CD4-positive, alpha-beta T cell treated with Interleukin-15 for 4 hours (primary cell): ENCODE measurements at regions not wholly inside any gene's neighbourhood (a gene's known extent, or its start where the extent isn't known, plus 50 kb on each side); places are given as distances from the start of the nearest gene placed in this dataset.

ENCODE experiments used
- DNase-seq: peaks from one replicate; pipeline ENCODE4 v3.0.0-alpha.2; 2020; ENCODE audit warnings: low spot score

DNA sequence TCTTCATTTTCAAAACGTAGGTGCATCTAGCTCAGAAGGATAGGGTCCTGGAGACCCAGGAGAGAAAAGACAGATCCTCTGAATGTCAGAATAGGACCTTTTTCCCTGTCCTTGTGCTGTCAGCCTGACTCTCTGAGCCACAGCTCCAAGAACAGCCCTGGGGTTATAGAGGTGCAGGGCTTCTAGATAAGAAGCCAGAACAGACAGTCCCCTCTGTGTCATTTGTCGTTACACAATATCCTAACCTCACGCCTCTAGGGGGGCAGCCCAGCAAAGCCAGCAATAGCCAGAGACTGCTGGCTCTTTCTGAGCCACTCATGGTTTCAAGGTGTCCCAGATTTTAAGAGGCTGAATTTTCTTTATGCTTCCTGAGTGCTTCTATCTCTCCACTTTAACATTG, 153.2 kb upstream of the THBS1 start:
- no peak for DNase-seq

DNA sequence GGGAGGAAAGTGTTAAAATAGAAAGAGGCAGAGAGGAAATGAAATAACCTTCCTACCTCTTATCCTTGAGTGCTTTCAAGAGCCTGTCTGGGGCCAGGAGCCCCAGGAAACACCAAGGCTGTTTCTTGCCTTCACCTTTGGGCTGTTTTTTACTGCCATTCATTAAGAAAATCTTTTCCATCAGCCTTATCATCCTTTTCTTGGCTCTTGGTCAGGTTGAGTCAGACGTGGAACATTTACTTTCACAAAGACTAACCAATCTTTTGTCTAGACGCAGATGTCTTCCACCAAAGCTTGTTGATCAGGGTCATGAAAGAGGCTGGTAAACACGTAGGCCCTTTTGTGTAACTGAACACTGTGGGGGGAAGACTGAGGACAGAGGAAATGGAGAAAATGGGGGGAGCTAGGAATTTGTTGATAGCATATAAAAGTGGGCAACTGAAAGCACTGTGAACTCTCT, 151.0 kb upstream of the THBS1 start:
- no peak for DNase-seq

DNA sequence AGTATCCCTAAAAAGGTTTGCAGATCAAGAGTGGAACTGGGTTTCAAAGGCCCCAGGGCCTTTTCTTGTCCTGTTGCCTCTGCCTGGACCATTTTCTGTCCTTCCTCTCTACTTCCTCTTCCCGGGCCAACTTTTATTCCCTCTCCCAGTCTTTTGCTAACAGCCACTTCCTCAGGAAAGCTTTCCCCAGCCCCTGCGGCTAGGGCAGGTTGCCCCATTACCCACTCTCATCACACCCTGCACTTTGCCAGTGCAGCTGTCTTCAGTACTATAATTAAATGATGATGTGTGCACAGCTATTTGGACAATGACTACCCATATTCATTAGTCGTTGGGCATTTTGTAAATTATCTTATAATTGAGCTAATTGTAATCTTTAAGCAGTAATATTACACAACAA, 150.5 kb upstream of the THBS1 start:
- DNase-seq: no peak

DNA sequence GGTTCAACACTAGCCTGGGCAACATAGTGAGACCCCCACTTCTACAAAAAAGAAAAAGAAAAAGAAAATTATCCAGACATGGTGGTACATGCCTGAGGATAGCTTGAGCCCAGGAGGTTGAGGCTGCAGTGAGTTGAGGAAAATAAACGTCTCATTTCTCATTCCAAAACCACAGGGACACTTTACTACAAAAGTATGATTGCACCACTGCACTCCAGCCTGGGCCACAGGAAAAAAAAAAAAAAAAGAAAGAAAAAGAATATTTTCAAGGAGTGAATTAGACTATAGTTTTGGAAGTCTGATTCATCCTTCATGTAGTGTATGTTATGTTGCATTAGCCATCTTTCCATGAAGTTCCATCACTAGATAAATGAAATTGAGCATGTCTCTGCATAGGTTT, 149.5 kb upstream of the THBS1 start:
- DNase-seq: no peak

DNA sequence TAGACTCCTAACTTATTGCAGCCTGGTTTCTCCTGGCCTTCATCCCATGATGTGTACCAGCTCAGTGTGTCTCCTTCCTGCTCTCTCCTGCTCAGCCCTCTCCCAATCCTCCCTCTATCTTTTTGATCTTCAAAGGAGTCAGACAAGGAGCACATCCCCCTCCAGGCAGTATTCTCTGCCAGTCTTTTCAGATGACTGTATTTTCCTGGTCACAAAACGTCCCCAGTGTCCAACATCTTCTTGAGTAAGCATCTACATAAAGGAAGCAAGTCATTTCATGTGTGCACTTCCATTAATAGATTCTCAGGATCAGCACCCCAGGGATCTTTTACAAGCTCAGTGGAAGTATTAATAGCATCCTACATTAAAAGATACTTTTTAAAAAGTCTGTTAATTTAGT, 148.9 kb upstream of the THBS1 start:
- DNase-seq: no peak

DNA sequence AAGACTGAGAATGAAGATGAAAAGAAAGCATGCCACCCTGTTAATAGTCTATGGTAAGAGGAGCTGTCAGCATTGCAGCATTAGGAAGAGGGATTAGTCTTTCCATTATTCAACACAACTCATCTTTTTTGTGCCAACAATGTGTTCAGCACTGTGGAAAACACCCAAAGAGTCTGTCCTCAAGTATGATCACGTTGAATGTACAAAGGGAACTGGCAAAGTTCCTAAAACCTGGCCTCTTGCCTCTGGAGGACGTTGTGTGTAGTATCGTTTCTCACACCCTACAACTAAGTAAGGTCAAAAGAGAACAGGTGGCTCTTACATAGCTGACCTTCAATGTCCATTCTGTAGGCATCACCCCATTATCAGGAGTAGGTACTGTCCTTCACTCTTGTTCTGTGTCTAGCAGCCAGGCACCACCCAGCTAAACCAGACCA, 147.9 kb upstream of the THBS1 start:
- no peak for DNase-seq

DNA sequence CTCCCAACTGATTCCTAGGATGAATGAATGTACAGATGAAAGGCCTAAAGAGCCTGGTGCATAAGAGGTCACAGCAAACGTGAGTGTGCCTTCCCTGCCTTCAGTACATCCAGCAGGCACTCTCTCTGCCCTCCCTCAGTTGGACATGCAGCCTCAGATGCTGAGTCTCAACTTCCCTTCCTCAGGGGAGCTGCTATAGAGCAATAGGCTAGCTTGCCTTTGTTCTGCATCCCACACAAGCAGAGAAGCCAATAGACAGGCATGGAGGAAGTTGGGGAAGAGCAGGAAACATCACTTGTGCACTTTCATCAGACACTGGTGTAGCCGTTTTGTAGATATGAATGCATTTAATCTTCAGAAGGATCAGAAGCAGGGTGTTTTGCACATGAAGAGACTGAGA, 147.5 kb upstream of the THBS1 start:
- DNase-seq: no peak

DNA sequence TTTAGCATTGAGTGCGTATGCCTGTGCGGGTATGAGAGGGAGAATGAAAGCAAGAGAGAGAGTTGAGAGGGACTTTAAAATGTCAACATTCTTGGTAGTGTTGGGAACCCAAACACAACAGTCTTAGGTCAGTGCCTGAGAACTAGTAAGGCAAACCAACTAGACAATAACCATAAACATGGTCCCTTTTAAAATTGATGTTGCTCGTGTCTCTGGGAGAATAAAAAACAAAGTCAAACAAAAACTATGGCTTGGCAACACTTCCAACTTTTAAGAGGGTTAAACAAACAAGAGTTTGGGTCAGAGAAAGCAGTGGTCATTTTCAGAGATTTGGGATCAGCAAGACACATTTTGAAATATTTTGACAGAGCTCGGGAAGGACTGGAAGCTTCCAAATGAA, 146.7 kb upstream of the THBS1 start:
- DNase-seq: no peak

DNA sequence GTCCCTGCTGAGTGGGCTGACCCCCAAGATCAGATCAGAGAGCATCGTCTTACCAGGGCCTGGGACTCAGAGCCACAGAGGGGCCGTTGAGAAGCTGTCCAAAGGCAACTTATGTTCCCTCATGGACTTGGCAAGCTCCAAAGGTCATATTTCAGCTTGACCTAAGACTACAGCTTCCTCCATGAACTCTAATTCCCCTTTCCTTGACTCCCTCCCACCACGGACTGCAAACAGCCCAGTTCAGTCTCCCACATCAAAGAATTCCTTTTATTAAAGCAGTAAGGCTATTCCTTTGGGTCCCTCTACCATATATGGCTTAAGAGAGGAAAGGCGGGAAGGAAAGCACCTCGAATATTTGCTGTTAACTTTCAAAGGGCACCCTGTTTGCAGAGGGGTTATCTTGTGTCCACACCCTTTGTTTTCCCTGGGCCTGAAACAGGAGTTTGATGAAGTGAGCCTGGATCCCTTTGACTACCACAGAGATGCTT, 146.1 kb upstream of the THBS1 start:
- no peak for DNase-seq

DNA sequence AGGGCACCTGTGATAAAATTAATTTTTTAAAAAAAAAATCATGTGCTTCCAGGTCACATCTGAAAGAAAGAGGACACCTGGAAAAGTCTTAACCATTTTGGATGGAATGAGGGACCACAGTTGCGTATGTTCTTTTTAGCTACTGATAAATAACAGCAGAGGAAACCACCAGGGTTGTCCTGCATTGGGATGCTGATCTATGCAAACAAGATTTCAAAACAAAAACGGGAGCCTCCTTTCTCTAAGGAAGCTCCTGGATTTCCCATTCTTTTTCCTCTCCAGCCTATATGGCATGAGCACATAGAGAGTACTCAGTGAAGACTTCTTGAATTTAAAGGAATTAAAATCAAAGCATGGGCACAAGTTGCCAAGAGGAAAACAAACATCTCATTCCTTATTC, 145.6 kb upstream of the THBS1 start:
- no peak for DNase-seq

DNA sequence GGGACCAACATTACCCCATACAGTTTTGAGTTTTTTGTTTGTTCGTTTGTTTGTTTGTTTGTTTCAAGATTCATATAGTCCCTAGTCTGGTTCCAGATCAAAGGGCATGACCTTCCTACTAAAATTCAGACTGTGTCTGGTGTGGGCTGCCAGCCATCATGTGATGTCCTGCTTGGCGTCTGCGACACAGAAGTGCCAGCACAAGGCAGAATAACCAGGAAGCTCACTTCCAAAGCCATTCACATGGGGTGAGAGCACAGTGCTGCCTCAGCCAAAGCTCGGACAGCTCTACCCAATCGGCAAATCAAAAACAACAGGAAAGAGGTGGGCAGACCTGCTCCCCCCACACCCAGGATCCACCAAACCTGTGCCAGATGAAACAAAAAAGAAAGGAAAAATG, 142.6 kb upstream of the THBS1 start:
- DNase-seq: no peak

DNA sequence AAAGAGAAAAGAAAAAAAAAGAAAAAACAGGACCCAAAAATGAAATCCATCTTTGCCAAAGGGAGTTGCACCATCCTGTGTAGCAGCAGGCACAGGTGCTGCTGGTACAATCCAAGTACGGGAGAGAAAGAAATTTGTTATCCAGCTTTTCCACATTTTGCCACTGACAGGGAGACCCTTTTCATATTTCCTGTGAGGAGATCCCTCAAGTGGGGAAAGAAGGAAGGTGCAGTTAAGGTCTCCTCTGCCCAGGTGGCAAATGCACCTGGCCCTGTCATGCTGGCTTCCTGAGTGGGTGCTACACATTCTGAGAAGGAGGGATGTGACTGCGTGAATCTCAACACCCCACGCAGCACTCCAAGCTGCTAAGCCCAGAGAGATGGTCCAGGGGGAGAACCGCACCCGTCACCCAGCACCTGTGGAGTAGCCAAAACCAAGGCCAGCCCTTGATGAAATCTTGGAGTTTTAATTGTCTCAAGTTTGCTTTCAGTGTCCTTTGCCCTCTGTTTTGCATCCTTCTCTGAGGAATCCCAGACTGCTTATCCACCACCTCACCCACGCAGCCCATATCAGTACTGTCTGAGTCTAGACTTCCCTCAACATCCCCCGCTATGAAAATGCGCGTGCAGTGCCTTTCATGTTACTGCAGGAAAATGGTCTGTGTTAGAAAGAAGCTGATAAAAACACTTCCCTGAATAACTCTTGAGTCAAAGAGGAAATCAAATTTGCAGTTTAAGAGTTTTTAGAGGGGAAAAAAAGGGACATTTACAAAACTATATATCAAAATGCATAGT, 141.9 kb upstream of the THBS1 start:
- no peak for DNase-seq

DNA sequence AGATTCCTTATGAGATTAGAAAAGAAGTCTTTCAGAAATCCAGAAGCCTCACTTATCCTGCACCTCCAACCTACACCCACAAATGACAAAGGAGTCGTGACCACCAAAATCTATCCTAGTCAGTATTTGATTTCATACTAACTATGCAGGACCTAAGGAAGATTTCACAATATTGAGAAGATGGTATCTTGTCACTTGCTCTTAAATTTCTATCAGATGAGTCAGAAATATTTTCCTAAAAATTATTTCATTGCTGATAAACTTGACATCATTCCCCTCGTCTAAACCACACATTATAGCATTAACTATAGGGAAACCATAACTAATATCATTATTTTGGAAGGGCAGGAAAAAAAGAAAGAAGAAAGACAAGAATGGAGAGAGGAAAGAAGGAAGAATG, 138.0 kb upstream of the THBS1 start:
- DNase-seq: no peak

DNA sequence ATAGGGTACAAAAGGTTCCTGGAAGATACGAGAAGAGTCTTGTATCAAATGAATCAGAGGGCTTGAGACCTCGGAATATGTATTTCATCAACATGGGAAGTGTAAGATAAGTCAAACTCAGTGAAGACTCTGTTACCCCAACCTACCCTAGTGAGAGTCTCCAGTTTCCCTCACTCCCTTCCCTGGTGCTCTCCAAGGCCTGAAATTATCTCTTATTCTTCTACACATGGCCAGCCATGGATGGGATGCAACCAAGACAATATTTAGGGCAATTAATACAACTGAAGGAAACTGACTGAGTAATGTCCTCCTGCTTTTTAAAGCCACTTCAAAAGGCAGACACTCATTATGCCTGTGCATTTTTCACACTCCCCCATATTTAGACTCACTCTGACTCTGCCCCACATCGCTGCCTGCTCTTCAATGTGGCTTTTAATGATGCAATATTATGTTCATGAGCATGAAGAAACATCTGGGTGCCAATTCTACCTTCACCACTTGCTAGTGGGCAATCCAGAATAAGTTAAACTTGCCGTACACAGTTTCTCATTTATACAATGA, 137.1 kb upstream of the THBS1 start:
- DNase-seq: no peak

DNA sequence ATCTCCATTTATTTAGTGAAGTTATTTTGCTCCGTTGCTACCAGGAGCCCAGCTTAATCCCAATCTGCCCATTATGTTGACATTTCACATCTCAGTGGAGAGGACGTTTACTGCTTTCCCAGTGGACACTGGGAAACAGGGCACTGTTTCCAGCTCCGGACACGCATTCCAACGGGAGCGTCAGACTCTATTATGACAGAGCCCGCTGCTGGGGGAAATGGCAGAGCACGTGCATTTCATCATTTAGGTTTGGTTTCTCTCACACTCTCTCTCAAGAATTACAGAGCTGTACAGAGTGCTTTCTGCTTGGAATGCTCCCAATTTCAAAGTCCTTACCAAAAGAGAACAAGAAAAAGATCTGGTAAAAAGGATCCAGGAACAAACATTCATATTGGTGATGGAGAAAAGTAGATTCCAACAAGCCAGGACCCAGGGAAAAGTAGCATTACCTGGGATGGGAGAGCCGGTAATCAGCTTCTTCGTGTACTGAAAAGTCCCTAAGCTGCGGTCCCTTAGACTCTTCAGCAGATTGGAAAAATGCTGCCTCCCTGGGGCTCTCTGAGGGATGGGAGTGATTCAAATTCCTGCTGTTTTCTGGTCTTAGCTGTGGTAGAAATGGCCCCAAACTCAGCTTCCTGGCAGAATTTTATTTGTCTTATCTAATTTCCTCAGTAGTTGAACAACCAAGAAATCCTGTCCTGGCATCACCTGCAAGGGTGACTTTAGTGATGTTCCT, 136.0 kb upstream of the THBS1 start:
- no peak for DNase-seq

DNA sequence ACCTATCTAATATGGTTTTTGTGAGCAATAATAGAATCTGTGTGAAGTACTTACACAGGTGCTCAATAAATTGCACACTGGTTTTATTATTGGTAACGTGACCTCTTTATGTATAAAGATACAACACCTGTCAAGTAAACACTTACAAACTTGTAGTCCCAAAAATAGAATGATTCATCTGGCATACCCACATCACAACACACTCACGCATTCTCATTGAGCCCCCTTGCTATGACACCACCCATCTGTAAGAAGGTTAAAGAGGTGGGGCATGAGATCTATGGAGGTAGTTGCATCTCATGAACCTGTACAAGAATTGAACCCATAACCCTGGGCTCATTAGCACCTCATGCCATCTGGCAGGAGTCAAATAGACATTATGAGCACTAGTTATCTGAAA, 134.9 kb upstream of the THBS1 start:
- no peak for DNase-seq

DNA sequence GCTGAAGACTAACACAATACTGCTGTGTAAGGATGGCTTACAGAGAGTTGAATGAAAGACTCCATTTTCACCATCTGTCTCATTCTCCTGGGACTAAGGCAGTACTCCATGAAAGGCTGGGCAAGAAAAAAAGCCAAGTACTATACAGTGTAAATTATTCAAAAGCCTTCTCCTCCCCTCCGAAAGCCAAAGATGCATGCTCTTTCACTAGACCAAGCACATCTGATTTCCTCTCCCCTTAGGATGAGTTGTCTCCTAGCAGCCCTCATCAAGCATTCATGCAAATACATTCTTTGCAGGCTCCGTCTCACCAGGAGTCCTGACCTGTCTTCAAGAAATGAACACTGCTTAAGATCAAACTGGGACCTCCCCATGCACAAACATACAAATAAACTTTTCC, 133.5 kb upstream of the THBS1 start:
- DNase-seq: no peak

DNA sequence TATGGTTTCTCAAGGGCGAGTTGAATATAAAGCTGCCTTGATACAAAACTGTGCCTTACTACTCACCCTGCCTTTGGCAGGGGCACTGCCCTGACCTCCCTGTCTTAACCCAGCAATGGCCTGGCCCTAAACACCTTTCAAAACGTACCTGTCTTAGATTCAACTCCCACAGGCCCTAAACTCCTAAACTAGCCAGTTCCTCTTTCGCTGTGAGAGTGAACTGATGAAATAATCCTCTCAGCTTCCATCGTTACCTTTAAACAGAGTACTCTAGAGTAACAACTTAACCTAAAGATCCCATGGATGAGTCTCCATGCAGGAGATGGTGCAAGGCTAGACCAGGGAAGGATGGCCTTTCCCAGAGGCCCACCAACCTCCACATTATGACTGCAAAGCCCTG, 133.0 kb upstream of the THBS1 start:
- DNase-seq: no peak

DNA sequence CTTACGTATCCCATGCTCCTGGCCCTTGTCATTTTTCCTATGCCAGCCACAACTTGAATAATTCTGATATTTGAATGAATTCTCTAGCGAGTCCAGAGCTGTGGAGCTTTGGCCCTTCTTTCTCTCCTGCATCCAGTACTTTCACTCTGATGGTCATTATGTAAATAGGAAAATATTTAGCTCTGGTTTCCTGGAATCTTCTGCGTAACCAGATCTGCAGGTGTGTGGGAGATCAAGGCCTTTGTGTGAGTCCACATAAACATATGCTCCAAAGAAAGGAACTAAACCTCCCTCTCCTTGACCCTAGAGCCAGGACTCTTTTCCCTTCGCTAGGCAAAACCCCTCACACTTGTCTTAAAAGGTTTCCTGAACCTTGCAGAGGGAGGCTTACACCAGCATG, 132.5 kb upstream of the THBS1 start:
- no peak for DNase-seq

DNA sequence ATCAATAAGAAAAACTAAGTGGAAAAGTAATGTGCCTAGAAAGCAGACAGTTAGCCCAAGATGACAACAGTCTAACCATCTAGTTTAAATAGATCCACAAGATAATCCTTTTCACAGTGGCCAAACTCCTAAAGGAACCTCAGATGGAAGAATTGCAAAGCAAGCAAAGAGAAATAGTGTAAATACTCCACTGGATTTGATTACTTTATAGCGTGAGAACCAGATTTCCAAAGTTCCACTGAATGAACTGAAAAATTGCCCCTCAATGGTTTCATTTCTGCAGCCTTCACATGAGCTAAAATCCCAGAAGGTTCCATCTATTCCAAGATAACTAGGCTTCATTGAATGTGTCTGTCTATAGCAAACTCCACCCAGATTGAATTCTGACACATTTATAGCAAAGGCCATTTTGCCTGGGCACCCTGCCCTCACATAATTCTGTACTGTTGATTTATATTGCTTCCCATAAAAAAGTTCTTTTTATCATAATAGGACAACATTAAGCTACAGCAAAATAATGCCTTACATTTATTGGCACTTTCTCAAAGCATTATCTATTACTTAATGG, 129.7 kb upstream of the THBS1 start:
- DNase-seq: no peak

DNA sequence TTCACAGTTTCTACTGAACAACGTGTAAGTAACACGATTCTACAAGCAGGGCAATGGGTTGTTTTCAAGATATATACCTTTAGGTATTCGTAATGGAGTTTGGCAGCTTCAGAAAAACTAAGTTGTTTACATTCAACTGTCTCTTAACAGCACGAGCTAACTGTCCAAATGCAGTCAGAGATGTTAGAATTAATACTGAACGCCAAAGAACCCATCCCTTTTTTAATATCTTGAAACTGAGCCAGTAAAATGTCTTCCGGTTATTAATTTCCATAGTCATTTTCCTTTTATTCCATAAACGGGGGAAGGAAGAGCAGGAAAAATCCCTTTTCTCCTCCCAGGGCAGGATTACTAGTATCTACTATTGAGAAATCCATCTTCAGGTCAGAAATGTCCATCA, 129.0 kb upstream of the THBS1 start:
- no peak for DNase-seq

DNA sequence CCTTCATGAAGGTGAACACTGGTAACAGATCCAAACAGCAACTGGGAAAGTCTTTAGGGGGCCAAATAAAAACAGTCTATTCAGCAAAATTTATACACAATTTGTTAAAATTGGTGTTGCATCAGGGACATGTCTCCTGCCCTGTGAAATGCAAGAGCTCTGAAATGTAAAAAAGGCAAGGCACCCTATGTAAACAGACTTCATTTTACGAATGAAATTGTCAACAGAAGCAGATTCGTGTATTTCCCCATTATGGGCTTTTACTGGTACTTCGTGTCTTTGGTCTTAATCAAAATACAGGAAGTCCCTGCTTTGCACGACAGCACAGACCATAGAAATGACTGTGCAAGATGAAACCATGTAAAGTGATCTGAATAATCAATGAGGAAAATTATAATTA, 127.3 kb upstream of the THBS1 start:
- DNase-seq: no peak
